Islet of Langerhans (tissue), 1 donor: ENCODE measurements at regions not wholly inside any gene's neighbourhood (a gene's known extent, or its start where the extent isn't known, plus 50 kb on each side); places are given as distances from the start of the nearest gene placed in this dataset.

Experiments used
- FAIRE-seq: peaks from one replicate; lab custom pipeline; 2011; peaks lifted over from hg19 to GRCh38; lab: Jason Lieb, UNC

DNA sequence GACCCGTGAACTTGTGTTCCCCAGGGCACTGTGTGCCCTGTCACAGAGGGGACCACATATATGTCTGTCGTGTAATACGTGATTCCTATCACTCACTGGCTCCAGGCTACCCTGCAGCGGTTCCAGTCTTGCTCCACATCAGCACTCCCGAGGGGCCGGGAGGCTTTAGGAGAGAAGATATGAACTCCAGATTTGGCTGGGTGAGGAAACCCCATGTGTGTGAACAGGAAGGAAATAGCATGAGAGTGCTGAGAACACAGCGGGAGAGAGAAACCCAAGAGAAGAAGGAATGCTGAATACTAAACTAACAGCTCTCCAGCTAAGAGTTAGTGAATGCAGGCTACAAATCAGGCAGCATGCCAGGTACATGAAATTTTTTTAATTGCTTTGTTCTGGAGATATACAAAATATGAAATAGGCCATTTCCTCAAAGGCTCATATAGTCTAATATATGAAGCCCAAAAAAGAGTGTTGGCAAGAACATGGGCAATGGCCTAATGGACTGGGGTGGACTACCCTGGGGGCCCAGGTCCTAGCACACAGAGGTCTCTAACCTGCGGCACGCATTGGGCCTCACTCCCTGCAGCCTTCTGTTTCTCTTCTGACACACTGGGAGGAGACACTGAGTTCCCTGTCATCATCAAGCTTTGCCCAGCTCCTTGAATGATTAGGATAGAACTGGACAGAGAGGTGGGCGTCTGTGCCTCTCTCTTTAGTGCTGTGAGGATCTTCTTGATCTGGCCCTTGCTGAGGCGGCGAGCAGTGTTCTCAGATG, 372.8 kb upstream of the RAB6C start:
- no peak for FAIRE-seq

DNA sequence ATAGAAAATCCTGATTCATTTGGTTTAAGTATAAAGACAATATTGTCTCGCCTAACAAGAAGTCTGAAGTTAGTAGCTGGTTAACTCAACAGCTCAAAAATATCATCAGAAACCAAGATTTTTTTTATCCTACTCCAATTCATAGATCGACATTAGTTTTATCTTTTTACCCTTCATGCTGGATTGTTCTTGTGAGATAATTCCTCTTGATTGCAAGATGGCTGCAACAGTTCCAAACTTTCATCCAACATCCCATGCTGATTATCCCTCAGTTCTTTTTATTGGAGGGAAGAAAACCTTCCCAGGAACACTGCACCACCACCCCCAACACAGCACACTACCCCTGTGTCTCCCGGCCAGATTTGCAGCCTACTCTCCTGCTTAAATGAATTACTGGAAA, 370.2 kb upstream of the RAB6C start:
- FAIRE-seq = no peak

DNA sequence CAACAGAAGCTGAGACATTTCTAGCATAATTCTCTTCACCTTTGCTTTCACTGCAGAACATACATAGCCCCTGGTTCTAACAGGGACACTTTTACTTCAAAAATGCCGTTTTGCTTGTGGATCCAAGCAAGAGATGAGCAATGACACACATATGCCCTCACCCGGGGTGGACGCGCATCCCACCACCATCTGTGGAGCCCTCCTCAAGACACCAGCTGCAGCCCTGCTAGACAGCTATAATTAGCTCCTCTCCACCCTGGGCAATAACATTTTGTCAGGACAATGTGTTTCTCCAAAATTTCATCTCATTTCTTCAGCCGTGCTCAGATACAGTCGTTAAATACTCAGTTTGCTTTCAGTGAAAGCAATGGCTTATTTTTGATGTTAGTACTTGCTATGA, 368.7 kb upstream of the RAB6C start:
- no peak for FAIRE-seq

DNA sequence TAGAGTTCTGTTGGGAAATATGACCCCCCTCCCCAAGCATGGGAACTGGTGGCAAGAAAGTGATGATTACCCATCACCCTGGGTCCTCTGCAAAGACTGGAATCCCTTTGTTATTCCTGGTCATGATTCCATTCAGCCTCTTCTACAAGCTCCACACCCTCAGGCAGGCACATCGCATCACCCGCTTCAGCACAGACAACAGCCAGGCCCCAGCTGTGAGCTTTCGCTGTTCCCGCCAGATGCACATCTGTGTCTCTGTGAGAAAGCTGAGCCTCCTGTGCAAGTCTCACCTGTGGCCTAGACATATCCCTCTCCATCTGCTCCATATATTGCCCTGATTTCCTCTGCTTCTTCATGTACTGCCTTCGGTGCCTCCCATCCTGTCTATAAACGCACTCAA, 368.0 kb upstream of the RAB6C start:
- no peak for FAIRE-seq

DNA sequence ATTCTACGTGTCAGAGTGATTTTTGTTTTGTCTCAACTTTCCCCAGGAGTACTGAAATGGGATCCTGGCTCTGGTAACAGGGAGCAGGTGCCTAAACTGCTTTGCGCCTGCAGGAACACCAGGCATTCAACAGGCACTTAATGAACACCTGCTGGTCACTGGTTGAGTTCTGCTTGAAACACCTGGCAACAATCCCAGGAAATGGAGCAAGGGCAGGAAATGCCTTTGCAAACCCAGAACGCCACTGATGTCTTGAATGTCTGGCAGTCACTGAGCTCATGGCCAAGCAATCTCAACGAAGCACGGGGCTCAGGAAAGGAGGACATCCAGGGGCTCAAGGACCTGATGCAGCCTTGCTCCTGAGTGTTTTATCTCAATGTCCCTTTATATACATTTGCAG, 360.0 kb upstream of the RAB6C start:
- FAIRE-seq = no peak

DNA sequence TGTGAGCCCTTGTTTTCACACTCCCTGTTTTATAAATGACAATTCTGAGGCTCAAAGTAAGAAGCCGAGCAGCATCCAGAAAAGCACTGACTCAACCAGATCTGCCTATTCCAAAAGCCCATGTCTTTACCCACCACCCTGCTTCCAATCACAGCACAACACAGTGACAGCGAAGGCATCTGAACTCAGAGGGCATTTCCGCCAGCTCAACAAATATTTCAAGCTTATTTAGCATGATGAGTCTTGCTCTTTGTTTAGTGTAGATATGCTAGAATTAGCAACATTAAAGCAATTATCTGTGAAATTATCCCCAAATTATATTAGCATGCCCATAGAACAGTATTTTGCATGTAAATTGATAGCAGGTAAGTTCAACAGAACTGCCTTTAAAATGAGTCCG, 359.1 kb upstream of the RAB6C start:
- FAIRE-seq = no peak

DNA sequence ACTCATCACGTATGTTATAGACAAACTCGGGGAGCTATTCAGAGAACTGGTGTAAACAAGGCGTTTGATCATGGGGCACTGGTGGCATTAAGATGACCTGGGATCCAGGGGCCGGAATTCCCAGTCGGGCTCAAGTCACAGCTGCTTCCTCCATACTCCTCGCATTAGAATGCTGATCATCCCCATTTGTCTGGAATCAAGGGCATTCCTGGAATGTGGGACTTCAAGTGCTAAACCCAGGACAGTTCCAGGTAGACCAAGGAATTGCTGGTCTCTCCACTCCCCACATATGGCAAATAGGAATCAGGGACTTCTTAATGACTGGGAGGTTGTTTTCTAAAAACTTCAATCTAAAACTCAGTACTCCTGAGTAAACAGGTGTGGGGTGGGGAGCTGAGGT, 355.7 kb upstream of the RAB6C start:
- no peak for FAIRE-seq

DNA sequence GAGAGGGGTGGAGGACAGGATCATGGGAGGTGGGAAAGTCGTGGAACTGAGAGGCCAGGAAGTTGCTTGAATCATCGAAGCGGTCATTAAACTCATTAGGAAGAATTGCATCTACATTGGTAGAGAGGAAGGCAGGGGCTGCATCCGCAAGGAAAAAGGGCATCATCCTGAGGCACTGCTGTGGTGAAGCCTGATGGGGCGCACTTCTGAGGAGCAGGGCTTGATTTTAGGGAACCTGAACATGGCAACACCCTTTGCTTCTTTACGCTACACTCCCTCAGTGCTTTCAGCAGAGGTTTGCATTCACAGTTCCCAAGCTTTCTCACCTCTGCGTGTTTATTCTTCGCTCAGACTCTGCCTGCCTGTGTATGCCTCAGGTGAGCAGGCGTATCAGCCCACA, 352.0 kb upstream of the RAB6C start:
- no peak for FAIRE-seq

DNA sequence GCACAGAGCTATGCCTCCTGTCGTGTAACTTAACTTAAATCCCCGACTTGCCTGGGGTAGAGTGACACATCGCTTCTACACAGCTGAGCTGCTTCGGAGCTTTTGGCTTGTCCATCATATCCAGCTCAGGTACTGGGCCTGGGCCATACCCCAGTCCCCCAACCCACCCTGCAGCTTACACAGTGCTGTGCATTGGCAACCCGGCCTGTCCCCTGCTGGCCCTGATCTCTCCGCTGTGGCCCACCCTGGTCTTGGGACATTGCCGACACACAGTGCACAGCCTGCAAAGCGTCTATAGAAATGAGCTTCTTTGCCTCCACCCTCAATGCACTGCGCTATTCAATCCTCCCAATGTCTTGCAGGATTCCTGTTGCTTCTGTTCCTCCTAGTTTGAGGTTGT, 342.8 kb upstream of the RAB6C start:
- FAIRE-seq = no peak

DNA sequence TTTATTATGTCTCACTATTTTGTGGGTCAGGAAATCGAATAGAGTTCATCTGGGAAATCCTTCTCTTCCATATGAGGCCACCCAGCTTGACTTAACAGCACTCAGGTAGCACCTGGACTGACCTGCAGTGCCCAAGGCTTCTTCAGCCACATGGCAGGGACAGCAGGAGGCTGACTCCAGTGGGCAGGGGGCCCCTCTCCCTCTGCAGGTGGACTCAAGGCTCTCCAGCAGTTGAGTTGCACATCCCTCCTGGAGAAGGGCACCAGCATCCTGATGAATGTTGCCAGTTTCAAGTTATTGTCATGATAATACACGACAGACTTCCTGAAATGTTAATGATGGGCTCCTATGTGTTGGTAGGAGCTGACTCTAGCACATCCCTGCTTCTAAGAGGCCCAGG, 338.1 kb upstream of the RAB6C start:
- FAIRE-seq = no peak

DNA sequence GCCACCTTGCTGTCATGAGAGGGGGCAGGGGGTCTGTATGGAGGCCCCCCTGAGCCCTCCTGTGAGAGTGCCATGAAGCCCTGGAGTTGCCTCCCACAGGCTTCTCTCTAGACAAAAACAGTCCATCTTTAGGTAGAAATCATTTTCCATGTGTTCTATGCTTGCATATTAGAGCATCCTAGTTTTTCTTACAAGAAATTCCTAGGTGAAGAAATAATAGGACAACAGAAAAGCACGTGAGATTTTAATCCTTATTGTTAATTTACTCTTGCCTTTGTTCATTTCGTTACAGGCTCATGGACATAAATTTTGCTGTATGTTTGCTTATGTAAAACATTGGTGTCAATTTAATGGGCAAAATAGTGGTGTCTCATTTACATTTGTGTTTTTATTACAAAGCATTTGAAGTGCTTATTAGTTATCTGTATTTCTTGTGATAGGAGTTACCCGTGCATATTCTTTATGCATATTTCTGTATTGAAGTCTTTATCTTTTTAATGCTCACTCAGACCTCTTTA, 336.9 kb upstream of the RAB6C start:
- FAIRE-seq = no peak

DNA sequence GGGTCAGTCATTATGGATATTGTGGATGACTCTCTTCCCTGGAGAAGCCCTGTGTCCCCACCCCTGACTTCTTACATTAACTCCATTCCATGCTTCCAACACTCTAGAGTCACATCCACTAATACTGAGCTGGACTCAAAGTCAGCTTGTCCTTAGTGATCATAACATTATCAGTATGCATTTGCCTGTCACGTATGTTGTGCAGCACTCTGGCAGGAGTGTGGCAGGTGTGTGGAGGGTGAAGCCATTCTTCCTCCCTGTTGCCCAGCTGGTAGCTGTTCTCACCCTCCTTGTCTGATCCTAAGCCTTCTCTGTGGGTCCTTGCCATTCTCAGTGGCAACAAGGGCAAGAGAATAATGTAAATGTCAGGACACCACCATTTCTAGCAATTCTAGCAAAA, 334.1 kb upstream of the RAB6C start:
- no peak for FAIRE-seq

DNA sequence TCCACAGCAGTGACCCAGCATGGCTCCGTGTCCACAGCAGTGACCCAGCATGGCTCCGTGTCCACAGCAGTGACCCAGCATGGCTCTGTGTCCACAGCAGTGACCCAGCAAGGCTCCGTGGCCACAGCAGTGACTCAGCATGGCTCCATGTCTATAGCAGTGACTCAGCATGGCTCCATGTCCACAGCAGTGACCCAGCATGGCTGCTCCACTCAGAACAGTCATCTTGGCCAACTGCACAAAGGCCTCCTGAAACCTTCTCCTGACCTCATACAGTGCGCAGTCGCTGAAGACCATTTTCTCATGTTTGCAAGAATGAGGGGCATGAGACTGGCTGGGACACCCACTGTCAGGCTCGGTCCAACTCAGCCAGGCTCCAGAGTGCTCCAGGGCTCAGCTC, 333.4 kb upstream of the RAB6C start:
- FAIRE-seq = no peak

DNA sequence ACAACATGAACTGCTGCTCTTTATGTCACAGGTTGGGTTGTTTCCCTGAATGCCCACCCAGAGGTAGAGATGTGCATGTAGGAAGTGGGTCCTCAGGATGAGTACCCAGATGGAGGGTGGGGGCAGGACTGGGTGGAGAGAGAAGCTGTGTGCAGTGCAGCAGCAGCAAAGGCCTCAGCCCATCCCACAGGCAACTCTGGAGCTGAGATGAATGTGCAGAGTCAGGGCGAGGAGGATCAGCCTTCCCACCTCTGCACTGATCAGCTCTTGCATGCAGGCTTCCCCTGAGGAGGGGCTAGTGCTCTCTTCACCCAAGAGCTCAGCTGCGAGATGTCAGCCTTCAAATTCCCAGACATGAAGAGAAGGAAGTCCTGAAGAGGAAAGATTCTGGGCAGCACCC, 326.2 kb upstream of the RAB6C start:
- no peak for FAIRE-seq

DNA sequence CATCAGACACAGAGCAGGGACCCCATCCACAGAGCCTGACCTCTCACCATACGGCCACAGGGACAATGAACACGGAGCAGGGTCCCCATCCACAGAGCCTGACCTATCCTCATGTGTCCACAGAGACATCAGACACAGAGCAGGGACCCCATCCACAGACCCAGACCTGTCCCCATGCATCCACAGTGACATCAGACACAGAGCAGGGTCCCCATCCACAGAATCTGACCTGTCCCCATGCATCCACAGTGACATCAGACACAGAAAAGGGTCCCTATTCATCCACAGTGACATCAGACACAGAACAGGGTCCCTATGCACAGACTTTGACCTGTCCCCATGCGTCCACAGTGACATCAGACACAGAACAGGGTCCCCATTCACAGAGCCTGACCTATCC, 325.1 kb upstream of the RAB6C start:
- no peak for FAIRE-seq

DNA sequence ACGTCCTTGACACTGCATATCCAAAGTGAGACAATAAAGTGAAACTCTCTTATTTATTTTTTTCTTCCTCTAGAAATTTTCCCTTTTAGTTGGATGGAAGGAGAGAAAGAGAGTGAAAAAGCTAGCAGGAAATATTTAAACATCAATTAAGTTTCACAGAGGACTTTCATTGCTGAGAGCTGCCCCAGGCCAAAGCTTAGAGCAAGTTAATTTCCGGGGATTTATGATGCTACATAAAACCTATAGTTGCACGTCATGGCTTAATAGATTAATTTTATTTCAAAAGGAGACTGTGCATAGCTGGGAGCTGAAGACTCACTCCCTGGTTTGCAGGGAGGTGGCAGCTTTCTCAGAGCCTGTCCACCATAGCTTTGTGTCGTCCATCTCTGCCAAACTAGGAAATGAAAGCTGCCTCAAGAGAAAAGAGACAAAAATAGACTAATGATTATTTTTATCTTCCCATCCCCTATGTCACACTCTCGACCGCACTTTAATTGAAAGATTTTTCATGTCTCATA, 323.3 kb upstream of the RAB6C start:
- no peak for FAIRE-seq

DNA sequence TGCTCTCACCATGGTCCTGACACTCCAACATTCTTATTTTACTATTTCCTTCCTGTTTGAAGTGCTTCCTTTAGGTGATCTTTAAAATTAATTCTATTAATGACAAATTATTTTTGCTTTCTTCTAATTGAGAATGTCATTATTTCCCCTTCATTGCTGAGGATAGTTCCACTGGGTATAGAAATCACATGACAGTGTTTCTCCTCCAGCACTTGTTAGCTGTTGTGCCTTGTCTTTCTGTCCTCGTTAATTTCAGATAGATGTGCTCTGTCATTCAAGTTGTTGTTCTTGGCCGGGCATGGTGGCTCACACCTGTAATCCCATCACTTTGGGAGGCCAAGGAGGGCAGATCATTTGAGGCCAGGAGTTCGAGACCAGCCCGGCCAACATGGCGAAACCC, 321.0 kb upstream of the RAB6C start:
- no peak for FAIRE-seq

DNA sequence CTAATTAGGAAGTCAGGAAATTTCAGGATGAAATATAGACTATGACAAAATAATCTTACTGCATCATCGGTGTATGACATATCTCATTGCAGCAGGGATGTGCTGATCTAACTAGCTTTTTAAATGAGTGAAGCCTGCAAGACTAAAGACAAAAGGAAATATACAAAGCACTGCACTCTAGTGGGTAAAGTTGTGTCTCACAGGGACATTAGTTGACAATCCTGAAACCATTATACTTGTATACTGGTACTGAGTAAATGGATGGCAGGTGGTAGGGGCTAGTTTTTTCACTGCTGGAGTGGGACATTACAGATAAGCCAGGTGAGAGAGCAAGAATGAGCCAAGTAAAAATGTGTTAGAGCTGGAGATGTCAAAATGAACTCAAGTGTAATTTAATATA, 317.5 kb upstream of the RAB6C start:
- no peak for FAIRE-seq

DNA sequence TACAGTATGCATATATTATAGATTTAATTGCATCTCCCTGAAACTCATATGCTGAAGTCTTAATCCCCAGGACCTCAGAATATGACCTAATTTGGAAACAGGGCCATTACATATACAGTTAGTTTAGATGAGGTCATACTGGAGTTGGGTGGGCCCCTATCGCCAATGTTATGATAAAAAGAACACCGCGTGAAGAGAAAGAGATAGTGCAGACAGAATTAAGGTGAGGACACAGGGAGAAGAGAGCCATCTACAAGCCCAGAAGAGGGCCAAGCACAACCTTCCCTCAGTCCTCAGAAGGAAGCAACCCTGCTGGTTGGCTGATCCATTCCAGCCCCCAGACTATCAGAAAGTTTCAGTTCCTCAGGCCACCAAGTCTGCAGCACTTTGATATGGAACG, 311.9 kb upstream of the RAB6C start:
- no peak for FAIRE-seq

DNA sequence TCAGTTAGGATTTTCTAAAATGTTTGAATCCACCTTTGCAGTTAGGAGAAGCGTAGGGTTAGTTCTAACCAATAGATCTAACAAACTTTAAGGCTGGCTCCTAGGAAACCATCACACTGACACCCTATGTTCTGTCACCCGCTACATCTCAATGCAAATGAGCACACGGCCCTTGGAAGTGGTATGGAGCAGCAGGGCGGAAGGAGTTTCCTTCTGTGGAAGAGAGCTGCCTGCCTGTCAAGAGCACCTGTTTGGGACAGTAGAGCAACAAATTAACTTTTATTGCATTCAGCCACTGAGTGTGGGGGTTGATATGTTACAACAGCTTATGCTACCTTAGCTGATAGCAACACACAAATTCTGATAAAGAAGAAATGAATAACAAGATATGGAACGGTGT, 306.9 kb upstream of the RAB6C start:
- no peak for FAIRE-seq

DNA sequence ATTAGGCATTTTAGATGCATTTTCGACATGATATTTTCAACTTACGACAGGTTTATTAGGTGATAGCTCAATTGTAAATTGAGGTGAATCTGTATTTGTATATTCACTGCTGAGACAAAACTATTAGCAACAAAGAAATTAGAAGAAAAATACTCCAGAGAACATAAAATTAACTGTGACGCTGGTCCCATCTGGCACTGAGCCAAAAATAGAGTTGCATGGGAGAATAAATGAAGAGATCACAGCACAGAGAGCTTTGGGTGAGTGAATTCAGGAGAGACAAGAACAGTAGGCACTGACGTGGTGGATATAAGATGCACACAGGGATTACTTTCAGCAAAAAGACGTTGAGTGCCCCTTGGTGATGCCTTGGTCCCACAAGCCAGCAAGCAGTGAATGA, 306.2 kb upstream of the RAB6C start:
- FAIRE-seq = no peak

DNA sequence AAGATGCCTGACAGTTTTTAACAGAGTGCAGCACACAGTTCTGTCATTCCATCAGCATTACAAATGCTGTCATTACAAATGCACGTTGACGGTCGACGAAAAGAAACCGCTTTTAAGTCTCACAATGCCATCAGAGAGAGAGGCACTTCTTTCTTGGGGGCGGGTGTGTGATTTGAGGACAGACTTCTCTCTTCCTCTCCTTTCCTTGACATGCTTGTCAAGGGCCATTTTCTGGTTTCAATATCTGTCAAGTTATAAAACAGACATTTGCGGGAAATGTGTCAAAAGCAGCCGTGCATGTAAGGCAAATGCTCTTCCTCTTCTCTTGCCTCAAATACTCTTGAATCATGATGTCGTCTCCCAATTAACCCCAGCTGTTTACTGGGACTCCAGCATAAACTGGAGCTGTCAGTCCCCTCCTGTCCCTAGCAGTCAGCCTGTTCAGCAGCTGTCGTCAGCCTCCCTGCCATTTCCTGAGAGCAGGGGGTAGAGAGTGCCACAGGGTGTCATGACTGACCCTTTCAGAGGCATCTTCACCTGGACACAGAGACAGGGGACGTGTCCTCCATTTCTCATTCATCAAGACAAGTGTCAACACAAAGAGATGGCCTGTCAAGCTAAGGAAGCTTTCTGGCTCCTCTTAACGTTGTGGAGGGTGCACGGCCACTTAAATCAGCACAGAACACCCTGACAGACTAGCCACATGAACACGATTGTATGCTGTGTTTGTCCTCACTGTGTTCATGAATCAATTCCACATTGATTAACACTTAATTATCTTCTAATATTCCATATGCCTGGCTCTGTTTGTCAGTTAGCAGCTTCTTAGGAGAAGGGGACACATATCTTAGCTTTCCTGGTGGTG, 305.4 kb upstream of the RAB6C start:
- FAIRE-seq = no peak

DNA sequence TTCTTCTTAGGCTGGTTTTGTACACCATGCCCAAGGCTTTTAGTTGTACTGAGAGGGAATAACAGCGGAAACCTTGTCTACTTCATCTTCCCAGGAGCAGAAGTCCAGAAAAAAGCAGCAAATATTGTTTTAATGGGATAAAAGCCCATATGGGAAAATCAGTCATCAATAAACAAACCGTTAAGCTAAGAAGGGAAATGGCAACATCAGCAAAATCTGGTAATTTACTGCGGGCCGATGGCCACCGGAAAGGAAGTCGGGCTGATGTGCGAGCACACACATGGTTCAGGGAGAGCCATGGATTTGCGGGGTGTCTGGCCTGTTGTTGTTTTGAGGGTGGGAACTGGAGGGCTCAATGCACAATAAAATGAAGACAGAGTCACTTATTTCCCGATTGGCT, 300.7 kb upstream of the RAB6C start:
- FAIRE-seq = no peak

DNA sequence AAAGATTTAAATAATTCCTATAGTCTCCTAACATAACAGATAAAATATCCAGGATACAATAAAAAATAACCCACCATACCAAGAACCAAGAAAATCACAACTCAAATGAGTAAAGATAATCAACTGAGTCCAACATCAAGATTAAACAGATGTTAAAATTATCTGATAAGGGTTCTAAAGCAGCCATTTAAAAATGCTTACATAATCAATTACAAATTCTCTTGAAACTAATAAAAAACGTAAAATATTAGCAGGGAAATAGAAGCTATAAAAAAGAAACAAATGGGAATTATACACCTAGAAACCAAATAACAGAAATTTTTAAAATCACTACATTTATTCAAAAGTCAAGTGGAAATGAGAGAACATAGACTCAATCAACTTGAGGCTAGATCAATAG, 297.7 kb upstream of the RAB6C start:
- FAIRE-seq = no peak
